Osteoblast (primary cell): ENCODE measurements at regions not wholly inside any gene's neighbourhood (a gene's known extent, or its start where the extent isn't known, plus 50 kb on each side); places are given as distances from the start of the nearest gene placed in this dataset.

Experiments used
- DNase-seq: peaks from one replicate; pipeline ENCODE4 v3.0.0; 2011; ENCODE audit warnings: low spot score, mixed read lengths; ENCODE audit not compliant: insufficient read length; ENCODE audit errors: missing footprints
- H2AFZ ChIP-seq: 2 replicates; pipeline ENCODE4 v1.6.0; 2011; ENCODE audit warnings: mild to moderate bottlenecking, low read length
- H3K27ac ChIP-seq: 2 replicates; pipeline ENCODE4 v1.5.1; 2011; ENCODE audit warnings: mild to moderate bottlenecking, low read depth, low read length, moderate library complexity
- H3K27me3 ChIP-seq: 2 replicates; pipeline ENCODE4 v1.6.0; 2012; ENCODE audit warnings: mild to moderate bottlenecking, control low read depth, inconsistent platforms, low read length, moderate library complexity; ENCODE audit not compliant: insufficient read depth
- H3K36me3 ChIP-seq: 2 replicates; pipeline ENCODE4 v1.5.1; 2011; ENCODE audit warnings: mild to moderate bottlenecking, low read length, control low read depth, moderate library complexity; ENCODE audit not compliant: insufficient read depth
- H3K4me1 ChIP-seq: 2 replicates; pipeline ENCODE4 v1.5.1; 2011; ENCODE audit warnings: mild to moderate bottlenecking, low read length, control low read depth, moderate library complexity; ENCODE audit not compliant: insufficient read depth
- H3K4me2 ChIP-seq: 2 replicates; pipeline ENCODE4 v1.6.0; 2011; ENCODE audit warnings: mild to moderate bottlenecking, low read length; ENCODE audit not compliant: insufficient read depth
- H3K4me3 ChIP-seq: fragments of 200-600 bp; sonication (generic); 3 replicates; pipeline ENCODE4 v1.5.1; 2012; ENCODE audit warnings: mild to moderate bottlenecking, low read length, inconsistent platforms; ENCODE audit not compliant: insufficient read depth
- H3K79me2 ChIP-seq: 2 replicates; pipeline ENCODE4 v1.6.0; 2012; ENCODE audit warnings: mild to moderate bottlenecking, low read length, control low read depth, inconsistent platforms; ENCODE audit not compliant: insufficient read depth
- H3K9me3 ChIP-seq: 2 replicates; pipeline ENCODE4 v1.5.1; 2011; ENCODE audit warnings: low read depth, low read length, control low read depth
- H4K20me1 ChIP-seq: 2 replicates; pipeline ENCODE4 v1.6.0; 2012; ENCODE audit warnings: mild to moderate bottlenecking, low read length, control low read depth; ENCODE audit not compliant: insufficient read depth
- CTCF ChIP-seq: IDR thresholded peaks from 2 replicates; pipeline ENCODE4 v1.5.1; 2011; ENCODE audit warnings: mild to moderate bottlenecking, low read depth, low read length, moderate library complexity; ENCODE audit errors: extremely low read depth

DNA sequence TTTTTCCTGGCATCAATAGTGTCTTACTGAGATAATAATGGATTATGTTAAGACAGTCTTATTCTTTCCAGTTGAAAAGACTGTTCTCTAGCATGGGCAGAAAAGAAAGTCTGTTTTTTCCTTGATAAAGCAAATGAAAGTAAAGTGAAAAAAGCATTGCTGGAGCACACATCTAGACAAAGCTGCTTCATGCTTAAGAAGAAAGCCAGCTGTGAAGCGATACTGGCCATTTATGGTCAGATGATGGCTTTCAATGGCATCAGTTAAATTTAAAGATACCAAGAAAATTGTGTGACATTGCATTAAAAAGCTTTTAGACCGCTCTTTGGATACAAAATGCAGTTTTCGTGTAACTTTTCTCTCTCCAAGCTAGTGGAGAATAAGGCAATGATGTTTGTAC, 242.1 kb upstream of the TRAM1L1 start:
- TF ChIP-seq CTCF: no peak
- H2AFZ ChIP-seq: no peak overlapping the region
- H4K20me1 ChIP-seq: no peaks in the 10 kb centered on the region
- no peaks in the 10 kb centered on the region for H3K36me3 ChIP-seq
- no peak overlapping the region for H3K27ac ChIP-seq
- H3K4me2 ChIP-seq: no peak overlapping the region
- no peak for DNase-seq
- no peaks in the 10 kb centered on the region for H3K4me1 ChIP-seq
- no peaks in the 10 kb centered on the region for H3K27me3 ChIP-seq
- no peak overlapping the region for H3K4me3 ChIP-seq
- H3K9me3 ChIP-seq: no peaks in the 10 kb centered on the region
- H3K79me2 ChIP-seq: no peaks in the 10 kb centered on the region

DNA sequence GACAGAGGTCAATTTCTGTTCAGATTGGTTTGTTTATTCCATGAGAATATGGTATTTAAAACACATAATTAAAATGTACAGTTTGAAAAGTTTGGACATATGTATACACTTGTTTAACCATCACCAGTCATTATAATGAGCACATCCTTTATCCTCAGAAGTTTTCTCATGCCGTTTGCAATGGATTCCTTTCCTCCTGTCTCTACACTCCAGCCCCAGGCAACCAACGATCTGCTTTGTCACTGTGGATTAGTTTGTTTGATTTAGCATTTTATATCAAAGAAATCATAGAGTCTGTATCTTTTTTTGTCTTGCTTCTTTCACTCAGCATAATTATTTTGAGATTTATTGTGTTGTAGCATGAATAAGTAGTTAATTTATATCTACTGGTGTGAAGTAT, 243.0 kb upstream of the TRAM1L1 start:
- Histone ChIP-seq H4K20me1 (no peaks in the 10 kb centered on the region), H3K79me2 (no peaks in the 10 kb centered on the region), H3K4me1 (no peaks in the 10 kb centered on the region), H3K36me3 (no peaks in the 10 kb centered on the region), H3K9me3 (no peaks in the 10 kb centered on the region), H3K4me3 (no peak overlapping the region), H2AFZ (no peak overlapping the region), H3K27ac (no peak overlapping the region), H3K27me3 (no peaks in the 10 kb centered on the region), H3K4me2 (no peak overlapping the region)
- no peak for TF ChIP-seq CTCF
- no peak for DNase-seq

DNA sequence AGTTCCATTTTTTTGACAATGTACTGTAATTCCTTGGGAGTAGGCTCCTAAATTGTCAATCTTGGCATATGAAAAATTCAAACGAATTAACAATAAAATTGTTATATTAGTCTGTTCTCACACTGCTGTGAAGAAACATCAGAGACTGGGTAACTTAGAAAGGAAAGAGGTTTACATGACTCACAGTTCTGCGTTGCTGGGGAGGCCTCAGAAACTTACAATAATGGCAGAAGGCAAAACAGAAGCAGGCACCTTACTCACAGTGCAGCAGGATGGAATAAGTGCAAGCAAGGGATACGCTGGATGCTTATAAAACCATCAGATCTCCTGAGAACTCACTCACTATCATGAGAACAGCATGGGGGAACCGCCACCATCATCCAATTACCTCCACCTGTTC, 246.4 kb upstream of the TRAM1L1 start:
- no peak overlapping the region for H2AFZ ChIP-seq
- TF ChIP-seq CTCF: no peak
- no peaks in the 10 kb centered on the region for H3K4me1 ChIP-seq
- no peaks in the 10 kb centered on the region for H4K20me1 ChIP-seq
- H3K79me2 ChIP-seq: no peaks in the 10 kb centered on the region
- H3K4me3 ChIP-seq: no peak overlapping the region
- DNase-seq: no peak
- no peaks in the 10 kb centered on the region for H3K27me3 ChIP-seq
- no peak overlapping the region for H3K27ac ChIP-seq
- H3K9me3 ChIP-seq: no peaks in the 10 kb centered on the region
- no peaks in the 10 kb centered on the region for H3K36me3 ChIP-seq
- H3K4me2 ChIP-seq: no peak overlapping the region

DNA sequence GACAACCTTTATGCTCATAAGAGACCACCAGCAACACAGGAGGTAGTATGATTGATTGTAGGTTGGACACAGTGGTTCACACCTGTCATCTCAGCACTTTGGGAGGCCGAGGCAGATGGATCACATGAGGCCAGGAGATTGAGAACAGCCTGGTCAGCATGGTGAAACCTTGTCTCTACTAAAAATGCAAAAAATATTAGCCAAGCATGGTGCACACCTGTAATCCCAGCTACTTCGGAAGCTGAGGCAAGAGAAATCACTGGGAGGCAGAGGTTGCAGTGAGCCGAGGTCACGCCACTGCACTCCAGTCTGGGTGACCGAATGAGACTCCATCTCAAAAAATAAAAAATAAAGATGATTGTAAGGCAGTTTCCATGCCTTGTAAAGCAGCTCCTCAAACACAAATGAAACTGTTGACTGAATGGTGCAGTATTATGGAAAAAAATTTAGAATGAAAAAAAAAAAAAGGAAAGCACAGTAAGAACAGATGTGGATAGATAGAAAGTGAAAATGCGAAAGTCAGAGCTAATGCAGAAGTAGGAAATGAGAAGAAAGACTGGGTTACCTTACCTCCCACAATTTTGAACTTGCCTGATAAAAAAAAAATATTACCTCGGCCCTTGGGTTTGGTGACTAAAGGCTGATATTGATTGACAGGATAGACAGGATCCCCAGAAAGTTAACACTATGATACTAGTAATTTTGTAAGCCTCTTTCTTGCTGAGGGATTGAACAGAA, 249.2 kb upstream of the TRAM1L1 start:
- Histone ChIP-seq H3K4me3 (no peak overlapping the region), H3K36me3 (no peaks in the 10 kb centered on the region), H2AFZ (no peak overlapping the region), H3K4me1 (no peaks in the 10 kb centered on the region), H3K27ac (no peak overlapping the region), H3K4me2 (no peak overlapping the region), H3K9me3 (no peaks in the 10 kb centered on the region), H3K79me2 (no peaks in the 10 kb centered on the region), H4K20me1 (no peaks in the 10 kb centered on the region), H3K27me3 (no peaks in the 10 kb centered on the region)
- no peak for DNase-seq
- no peak for TF ChIP-seq CTCF
